Activated CD4-positive, alpha-beta T cell treated with anti-CD3 and anti-CD28 coated beads, Interleukin-2, amount 10 ng/mL, durations not matched to agents 7 days and 5 days (primary cell): ENCODE measurements at regions not wholly inside any gene's neighbourhood (a gene's known extent, or its start where the extent isn't known, plus 50 kb on each side); places are given as distances from the start of the nearest gene placed in this dataset.

Experiments used
- CTCF ChIA-PET: fragments of 350-600 bp; sonication (Branson Sonifier 250); formaldehyde crosslinking; loops from one replicate; lab custom pipeline; 2021; ENCODE audit warnings: antibody characterized with exemption; lab: Charles Lee
- POLR2A ChIA-PET: fragments of 350-600 bp; sonication (Branson Sonifier 250); formaldehyde crosslinking; loops from one replicate; lab custom pipeline; 2021; ENCODE audit warnings: antibody characterized with exemption; lab: Charles Lee
- DNase-seq: peaks from one replicate; pipeline ENCODE4 v3.0.0-alpha.2; 2020
- H3K27ac Mint-ChIP-seq: one replicate; pipeline ENCODE4 v1.8.0; 2021; ENCODE audit warnings: mild to moderate bottlenecking, moderate library complexity, mixed read lengths
- H3K27me3 Mint-ChIP-seq: one replicate; pipeline ENCODE4 v1.8.0; 2021; ENCODE audit warnings: mixed read lengths
- H3K36me3 Mint-ChIP-seq: one replicate; pipeline ENCODE4 v1.8.0; 2021; ENCODE audit warnings: low read depth, mixed read lengths
- H3K4me1 Mint-ChIP-seq: one replicate; pipeline ENCODE4 v1.8.0; 2021; ENCODE audit warnings: mixed read lengths
- H3K4me3 Mint-ChIP-seq: one replicate; pipeline ENCODE4 v1.8.0; 2021; ENCODE audit warnings: mild to moderate bottlenecking, moderate library complexity, mixed read lengths
- H3K9me3 Mint-ChIP-seq: one replicate; pipeline ENCODE4 v1.8.0; 2021; ENCODE audit warnings: mixed read lengths

DNA sequence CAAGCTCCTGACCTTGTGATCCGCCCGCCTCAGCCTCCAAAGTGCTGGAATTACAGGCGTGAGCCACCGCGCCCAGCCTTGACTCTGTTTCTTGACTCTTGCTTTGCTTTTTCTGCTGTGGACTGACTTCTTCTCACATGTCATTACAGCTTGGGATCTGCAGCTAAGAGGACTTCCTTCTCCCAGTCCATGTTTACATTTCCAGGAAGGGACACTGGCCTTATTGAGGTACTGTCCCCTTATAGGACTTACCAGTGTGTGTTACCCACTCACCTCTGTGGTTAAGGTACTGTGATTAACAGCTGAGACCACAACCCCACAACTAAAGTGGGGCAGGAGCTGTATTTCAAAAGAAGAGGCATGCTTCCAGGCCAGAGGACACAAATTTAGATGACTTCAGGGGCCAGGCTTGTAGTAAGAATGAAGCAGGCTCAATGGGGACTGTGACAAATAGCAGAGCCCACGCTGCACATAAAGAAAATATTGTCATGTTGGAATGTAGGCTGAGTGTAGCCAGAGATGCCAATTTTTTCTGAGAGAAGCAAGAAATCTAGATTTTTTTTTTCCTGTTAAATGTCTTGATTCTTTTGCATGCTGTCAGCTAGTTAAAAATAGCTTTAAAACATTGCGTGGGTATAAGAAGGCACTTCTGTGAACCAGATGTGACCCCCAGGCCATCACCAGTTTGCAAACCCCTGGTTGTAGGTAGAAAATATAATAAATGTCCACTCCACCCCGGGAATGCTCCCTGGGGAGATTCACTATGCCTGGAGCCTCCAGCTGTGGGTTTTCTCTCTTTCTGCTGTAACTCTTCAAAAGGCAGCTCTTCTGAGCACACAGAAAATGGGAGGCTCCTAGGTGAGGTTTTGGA lies 75.0 kb downstream of the PTPDC1 start:
- Mint-ChIP-seq H3K4me1 (peaks cover 8% of the 10 kb centered on the region), H3K27ac (no peak overlapping the region), H3K9me3 (peaks cover 3% of the 10 kb centered on the region), H3K36me3 (peaks cover 5% of the 10 kb centered on the region), H3K27me3 (peaks cover 2% of the 10 kb centered on the region), H3K4me3 (no peak overlapping the region)
- ChIA-PET POLR2A (interaction anchor here (0.6 kb wide), 1 partner anchor 20 kb away, joined by 3 read pairs; no protein-coding TSS in a partner anchor), CTCF (no interaction called here)
- DNase-seq, result no peak

DNA sequence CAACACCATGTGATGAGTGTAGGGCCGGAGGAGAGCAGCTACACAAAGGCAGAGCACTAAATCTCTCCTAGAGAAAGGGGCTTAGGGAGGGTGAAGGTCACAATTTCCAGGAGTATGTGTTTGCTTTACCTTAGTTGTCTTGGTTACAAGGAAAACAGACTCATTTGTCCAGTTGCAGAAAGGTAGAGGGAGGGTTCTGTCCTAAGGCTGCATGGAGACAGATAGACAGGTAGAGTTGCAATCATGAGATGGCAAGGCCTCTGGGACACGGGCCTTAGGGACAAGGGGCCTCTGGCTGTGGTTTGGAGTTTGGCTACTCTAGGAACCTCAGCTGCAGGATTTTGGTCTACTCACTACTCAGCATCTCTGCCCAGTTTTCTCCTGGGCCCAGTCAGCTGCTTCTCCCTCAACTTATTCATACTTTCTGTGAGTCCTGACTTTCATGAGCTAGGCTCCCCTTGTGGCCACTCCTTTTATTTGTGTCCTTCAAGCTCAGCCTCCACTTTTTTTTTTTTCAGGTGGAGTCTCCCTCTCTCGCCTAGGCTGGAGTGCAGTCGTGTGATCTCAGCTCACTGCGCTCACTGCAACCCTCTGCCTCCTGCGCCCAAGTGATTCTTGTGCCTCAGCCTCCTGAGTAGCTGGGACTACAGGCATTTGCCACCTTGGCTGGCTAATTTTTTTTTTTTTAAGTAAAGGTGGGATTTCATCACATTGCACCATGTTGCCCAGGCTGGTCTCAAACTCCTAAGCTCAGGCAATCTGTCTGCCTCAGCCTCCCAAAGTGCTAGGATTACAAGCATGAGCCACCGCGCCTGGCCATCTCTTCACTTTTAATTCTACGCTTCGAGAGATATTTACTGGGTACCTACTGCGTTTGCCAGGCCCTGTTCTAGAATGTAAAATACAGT lies 76.6 kb downstream of the PTPDC1 start:
- no peak overlapping the region for H3K27ac Mint-ChIP-seq
- peaks cover 18% of the 10 kb centered on the region for H3K4me1 Mint-ChIP-seq
- H3K27me3 Mint-ChIP-seq, result no peaks in the 10 kb centered on the region
- no peak for DNase-seq
- H3K36me3 Mint-ChIP-seq, result no peaks in the 10 kb centered on the region
- ChIA-PET POLR2A (no interaction called here), CTCF (no interaction called here)
- no peaks in the 10 kb centered on the region for H3K9me3 Mint-ChIP-seq
- no peak overlapping the region for H3K4me3 Mint-ChIP-seq

DNA sequence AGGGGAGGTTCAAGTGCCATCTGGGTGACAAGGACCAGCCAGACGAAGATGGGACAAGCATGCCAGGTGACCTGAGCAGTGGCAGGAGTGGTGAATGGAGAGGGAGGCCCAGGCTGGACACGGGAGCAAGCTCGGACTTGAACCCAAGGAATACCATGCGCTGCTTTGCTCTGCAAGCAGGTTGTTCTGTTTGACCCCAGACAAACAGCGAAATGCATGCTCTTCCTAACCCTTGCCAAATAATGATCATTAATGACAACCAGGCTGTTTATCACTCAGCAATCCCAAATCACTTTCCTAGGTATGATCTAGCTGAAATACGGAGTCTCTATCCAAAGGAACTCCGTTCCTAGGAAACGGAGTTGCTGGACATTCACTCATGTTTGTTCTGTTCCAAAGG lies 77.4 kb downstream of the PTPDC1 start:
- POLR2A ChIA-PET, result no interaction called here
- H3K27ac Mint-ChIP-seq, result no peak overlapping the region
- peaks cover 18% of the 10 kb centered on the region for H3K4me1 Mint-ChIP-seq
- DNase-seq, result no peak
- no peaks in the 10 kb centered on the region for H3K36me3 Mint-ChIP-seq
- CTCF ChIA-PET, result no interaction called here
- H3K27me3 Mint-ChIP-seq, result no peaks in the 10 kb centered on the region
- no peaks in the 10 kb centered on the region for H3K9me3 Mint-ChIP-seq
- no peak overlapping the region for H3K4me3 Mint-ChIP-seq

DNA sequence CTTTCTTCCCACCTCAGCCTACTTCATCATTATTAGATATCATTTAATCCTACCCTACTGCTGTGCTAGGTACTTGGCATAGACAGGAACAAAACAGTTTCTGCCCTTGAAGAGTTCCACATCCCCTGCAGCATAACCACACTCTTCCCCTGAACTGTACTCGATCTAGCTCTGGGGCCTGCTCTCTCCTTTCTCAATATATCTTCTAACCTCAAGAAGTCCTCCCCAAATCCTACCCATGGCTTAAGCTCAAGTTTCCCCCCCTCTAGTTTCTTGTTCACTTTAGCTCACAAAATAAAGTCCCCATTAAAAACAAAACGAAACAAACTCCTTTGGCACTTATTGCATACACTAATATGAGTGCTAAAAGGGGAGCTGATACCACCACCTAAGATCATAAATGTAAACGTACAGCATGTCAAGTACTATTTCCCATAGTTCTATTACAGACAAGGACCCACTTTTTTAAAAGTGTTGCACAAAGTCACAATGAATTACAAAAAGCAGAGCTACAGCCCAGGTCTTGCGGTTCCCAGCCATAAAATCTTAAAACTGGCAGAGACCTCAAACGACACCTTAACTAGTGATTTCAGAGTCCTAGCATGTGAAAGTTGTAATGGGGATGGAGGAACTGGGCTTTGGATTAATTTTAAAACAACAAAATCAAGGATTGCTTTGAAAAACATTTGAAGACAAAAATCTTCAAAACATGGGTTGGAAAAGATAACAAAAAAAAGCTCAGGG lies 80.7 kb downstream of the PTPDC1 start:
- Mint-ChIP-seq H3K4me3 (peak overlapping the region; percentile 73), H3K36me3 (peaks cover 11% of the 10 kb centered on the region), H3K4me1 (peaks cover 44% of the 10 kb centered on the region), H3K27ac (peak overlapping the region; percentile 87), H3K27me3 (no peaks in the 10 kb centered on the region), H3K9me3 (no peaks in the 10 kb centered on the region)
- no peak for DNase-seq
- ChIA-PET CTCF (interaction anchor here (0.6 to 0.9 kb wide), 2 partner anchors 11 to 70 kb away, joined by 3 read pairs; no protein-coding TSS in a partner anchor), POLR2A (no interaction called here)

DNA sequence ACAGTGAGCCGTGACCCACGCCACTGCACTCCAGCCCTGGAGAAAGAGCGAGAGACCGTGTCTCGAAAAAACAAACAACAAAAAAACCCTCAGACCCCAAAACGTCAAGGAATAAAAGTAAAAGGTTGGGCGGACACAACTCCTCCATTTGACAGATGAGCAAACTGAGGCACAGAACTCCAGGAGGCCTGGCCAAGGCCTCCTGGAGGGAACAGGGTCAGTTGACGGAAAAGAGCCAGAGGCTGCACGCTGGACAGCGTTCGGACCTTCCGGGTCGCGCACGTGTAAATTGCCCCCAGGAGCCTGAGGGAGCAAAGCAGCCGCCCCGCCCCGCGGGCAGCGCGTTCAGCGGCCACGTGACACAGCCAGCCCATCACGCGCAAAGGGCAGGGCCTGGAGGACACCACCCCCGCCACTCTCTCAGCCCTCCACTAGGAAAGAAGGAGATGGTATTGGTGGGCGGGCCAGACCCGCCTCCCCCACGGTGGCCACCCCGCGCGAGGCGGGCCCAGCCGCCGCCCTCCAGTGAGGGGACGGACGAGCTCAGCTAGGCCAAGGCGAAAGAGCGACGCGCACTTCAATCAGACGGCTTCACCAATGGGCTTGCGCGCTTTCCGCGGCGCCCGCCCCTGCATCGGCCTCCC lies 81.5 kb downstream of the PTPDC1 start:
- H3K4me3 Mint-ChIP-seq, result peak overlapping the region; percentile 73
- CTCF ChIA-PET, result interaction anchor here (0.9 to 1.2 kb wide), 2 partner anchors 11 to 106 kb away, joined by 3 read pairs; no protein-coding TSS in a partner anchor
- no peaks in the 10 kb centered on the region for H3K9me3 Mint-ChIP-seq
- H3K4me1 Mint-ChIP-seq, result peaks cover 50% of the 10 kb centered on the region
- DNase-seq, result peak; percentile 98
- POLR2A ChIA-PET, result no interaction called here
- no peaks in the 10 kb centered on the region for H3K27me3 Mint-ChIP-seq
- peaks cover 15% of the 10 kb centered on the region for H3K36me3 Mint-ChIP-seq
- H3K27ac Mint-ChIP-seq, result peak overlapping the region; percentile 87

DNA sequence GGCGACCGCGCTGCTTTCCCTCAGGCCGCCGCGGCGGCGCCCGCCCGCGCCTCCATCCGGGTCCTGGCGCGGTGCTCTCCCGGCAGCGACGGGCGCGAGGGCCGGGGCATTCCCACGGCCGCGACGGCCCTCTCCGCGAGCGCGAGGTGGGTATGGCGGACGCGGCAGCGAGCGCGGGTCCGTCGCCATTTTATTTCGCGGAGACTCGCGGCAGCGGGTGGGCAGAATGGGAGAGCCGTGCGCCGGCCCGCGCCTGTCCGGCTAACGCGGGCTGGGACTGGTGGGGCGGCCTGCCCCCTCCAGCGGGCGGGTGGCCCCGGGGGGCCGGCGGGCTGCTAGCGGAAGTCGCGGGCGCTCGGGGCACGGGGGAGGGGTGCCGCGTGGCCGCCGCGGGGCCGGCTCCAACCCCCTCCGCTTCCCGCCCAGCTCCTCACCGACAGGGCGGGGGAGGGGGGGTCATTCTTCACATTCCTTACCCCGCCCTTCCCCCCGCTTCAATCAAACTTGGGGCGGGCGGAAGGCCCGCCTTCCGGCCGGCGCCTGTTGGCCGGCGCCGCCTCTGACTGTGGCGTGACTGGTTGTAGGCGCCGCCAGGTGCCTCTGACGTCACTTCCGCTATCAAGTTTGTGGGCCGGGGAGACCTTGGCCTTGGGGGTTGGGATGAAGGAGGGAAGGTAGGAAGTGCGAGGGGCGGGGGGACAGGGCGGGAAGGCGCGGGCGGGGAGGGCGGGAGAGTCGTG lies 82.1 kb downstream of the PTPDC1 start:
- Mint-ChIP-seq H3K4me3 (peak overlapping the region; percentile 87), H3K36me3 (peaks cover 15% of the 10 kb centered on the region), H3K27me3 (no peaks in the 10 kb centered on the region), H3K27ac (peak overlapping the region; percentile 95), H3K9me3 (no peaks in the 10 kb centered on the region), H3K4me1 (peaks cover 53% of the 10 kb centered on the region)
- ChIA-PET POLR2A (no interaction called here), CTCF (interaction anchor here (1.2 kb wide), 1 partner anchor 107 kb away, joined by 3 read pairs; no protein-coding TSS in a partner anchor)
- peak; percentile 97 for DNase-seq

DNA sequence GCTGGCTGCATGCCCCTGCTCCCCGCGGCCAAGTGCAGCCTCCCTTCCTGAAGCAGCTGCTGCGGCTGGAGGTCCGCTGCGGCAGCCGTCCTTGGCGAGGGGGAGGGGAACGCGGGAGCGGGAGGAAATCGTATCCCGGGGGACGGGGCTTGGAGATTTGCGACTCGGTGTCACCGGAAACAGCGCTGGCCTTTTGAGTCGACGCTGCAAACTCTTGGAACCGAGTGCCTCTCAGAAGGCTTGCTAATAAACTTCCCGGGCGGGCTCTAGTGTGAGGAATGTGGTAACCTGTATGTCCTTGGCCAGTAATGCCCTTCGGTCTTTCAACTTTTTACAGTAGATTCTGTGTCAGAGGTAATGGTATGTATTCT lies 82.7 kb downstream of the PTPDC1 start:
- H3K4me3 Mint-ChIP-seq, result peak overlapping the region; percentile 87
- H3K9me3 Mint-ChIP-seq, result no peaks in the 10 kb centered on the region
- POLR2A ChIA-PET, result no interaction called here
- CTCF ChIA-PET, result no interaction called here
- H3K27me3 Mint-ChIP-seq, result no peaks in the 10 kb centered on the region
- peaks cover 57% of the 10 kb centered on the region for H3K4me1 Mint-ChIP-seq
- no peak for DNase-seq
- H3K36me3 Mint-ChIP-seq, result peaks cover 18% of the 10 kb centered on the region
- H3K27ac Mint-ChIP-seq, result peak overlapping the region; percentile 95

DNA sequence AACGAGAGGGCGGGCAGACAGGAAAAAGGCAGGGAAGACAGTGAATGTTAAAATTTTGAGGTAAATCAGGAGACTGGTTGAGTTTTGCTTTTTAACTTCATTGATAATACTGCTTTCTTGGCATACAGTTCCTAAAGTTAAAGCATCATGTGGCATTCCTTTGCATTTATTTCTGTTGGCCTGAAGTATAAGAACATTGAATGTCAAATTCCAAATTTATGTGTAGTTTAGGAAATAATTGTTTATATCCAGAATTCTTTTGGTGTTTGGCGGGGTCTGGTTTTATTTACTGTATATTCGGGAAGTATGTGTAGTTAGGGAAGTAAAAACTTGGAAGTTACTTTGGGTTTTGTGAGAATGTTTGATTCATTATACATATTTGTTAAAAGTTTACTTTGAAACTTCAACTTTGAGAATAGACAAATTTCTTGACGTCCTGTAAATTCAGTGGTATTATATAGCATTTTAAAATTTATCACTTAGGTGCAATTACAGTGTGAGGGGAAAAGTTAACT lies 83.2 kb downstream of the PTPDC1 start:
- Mint-ChIP-seq H3K36me3 (peaks cover 18% of the 10 kb centered on the region), H3K27me3 (no peaks in the 10 kb centered on the region), H3K9me3 (no peaks in the 10 kb centered on the region), H3K27ac (peak overlapping the region; percentile 95), H3K4me1 (peaks cover 61% of the 10 kb centered on the region), H3K4me3 (peak overlapping the region; percentile 87)
- ChIA-PET CTCF (no interaction called here), POLR2A (no interaction called here)
- no peak for DNase-seq

DNA sequence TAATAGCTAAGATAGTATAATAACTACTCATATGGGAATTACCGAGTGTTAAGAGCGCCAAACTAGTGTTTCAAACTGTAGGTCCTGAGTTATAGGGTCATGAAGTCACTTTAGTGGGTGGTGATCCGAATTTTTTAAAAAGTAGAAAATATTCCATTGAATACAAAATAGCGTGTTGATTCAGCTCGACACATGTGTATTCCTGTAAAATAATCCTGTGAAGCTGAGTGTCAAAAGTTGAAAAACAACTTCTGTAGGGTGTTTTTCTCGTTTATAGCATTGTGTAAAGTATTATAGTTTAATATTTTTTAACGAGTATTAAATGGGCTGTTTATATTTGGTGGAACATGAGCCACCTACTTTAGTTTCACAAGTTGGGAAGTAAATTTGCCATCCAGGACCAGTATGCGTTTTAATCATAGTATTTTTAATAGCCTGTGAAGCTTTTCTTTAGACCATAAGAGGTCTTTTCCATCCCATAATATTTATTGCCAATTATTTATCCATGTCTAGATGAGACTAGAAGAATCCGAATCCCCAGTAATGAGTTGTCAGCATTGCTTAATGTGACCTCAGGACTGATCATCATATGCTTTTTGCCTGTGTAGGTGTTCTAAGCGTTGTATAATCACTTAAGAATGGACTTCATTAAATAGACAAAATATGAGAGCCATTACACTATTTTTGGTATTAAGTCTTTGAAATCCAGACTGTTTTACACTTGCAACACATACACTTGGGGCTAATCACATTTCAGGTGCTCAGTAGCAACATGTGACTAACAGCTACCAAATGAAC lies 84.1 kb downstream of the PTPDC1 start:
- no peaks in the 10 kb centered on the region for H3K9me3 Mint-ChIP-seq
- DNase-seq, result no peak
- peak overlapping the region; percentile 87 for H3K4me3 Mint-ChIP-seq
- ChIA-PET CTCF (interaction anchor here (0.6 to 1.5 kb wide), 4 partner anchors 14 to 152 kb away, joined by 3 to 5 read pairs (median 3); no protein-coding TSS in a partner anchor), POLR2A (no interaction called here)
- peaks cover 26% of the 10 kb centered on the region for H3K36me3 Mint-ChIP-seq
- H3K4me1 Mint-ChIP-seq, result peaks cover 70% of the 10 kb centered on the region
- no peaks in the 10 kb centered on the region for H3K27me3 Mint-ChIP-seq
- peak overlapping the region; percentile 95 for H3K27ac Mint-ChIP-seq

DNA sequence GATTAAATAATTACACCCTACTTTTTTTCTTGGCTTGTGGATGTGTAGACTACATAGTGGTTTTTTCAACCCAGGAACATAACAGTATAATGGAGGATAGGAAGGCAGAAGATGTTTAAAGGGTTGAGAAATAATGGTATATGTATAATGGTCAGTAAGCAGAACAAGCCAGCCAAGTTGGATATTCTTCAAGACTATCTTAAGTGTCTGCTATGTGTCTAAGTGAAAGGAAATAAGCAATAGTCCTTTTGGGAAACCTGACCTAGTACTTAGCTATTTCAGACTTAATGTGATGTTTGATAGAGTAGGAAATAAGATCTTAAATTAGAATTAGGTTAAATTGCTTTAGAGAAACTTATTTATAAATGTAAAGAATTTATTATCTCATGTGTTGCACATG lies 85.7 kb downstream of the PTPDC1 start:
- H3K4me1 Mint-ChIP-seq, result peaks cover 73% of the 10 kb centered on the region
- CTCF ChIA-PET, result no interaction called here
- peak overlapping the region; percentile 32 for H3K4me3 Mint-ChIP-seq
- DNase-seq, result no peak
- H3K36me3 Mint-ChIP-seq, result peaks cover 38% of the 10 kb centered on the region
- no peaks in the 10 kb centered on the region for H3K9me3 Mint-ChIP-seq
- POLR2A ChIA-PET, result no interaction called here
- no peaks in the 10 kb centered on the region for H3K27me3 Mint-ChIP-seq
- H3K27ac Mint-ChIP-seq, result no peak overlapping the region

DNA sequence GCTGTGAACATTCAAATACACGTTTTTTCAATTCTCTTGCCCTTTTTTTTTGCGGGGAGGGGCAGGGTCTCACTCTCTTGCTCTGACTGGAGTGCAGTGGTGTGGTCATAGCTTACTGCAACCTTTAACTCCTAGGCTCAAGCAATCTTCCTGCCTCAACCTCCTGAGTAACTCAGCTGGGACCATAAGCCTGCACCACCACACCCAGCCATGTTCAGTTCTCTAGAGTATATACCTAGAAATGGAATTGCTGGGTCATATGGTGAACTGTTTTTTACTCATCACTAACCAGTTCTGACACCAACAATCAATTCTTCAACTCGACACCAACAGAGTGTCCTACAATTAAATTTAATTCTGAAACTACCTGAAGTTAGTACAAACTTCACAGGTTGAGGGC lies 85.5 kb upstream of the ZNF169 start:
- Mint-ChIP-seq H3K36me3 (peaks cover 56% of the 10 kb centered on the region), H3K27ac (peak overlapping the region; percentile 48), H3K27me3 (no peaks in the 10 kb centered on the region), H3K9me3 (no peaks in the 10 kb centered on the region), H3K4me3 (no peak overlapping the region), H3K4me1 (peaks cover 74% of the 10 kb centered on the region)
- no peak for DNase-seq
- ChIA-PET POLR2A (no interaction called here), CTCF (interaction anchor here (0.9 to 1.2 kb wide), 2 partner anchors 9 to 34 kb away, joined by 3 read pairs; no protein-coding TSS in a partner anchor)
